Ramos (cell line): ENCODE measurements at regions not wholly inside any gene's neighbourhood (a gene's known extent, or its start where the extent isn't known, plus 50 kb on each side); places are given as distances from the start of the nearest gene placed in this dataset.

ENCODE experiments used
- in situ Hi-C: fragments of 300-500 bp; cut with MboI; formaldehyde crosslinking; loops from one replicate; pipeline ENCODE4 v1.14.3; 2022; ENCODE audit warnings: low sequenced_read_pairs; ENCODE audit not compliant: unreplicated experiment

GRCh38 chrX:115960440-115961084 is 210.0 kb upstream of the AGTR2 start:
- in situ Hi-C loops, result no loop called here

DNA sequence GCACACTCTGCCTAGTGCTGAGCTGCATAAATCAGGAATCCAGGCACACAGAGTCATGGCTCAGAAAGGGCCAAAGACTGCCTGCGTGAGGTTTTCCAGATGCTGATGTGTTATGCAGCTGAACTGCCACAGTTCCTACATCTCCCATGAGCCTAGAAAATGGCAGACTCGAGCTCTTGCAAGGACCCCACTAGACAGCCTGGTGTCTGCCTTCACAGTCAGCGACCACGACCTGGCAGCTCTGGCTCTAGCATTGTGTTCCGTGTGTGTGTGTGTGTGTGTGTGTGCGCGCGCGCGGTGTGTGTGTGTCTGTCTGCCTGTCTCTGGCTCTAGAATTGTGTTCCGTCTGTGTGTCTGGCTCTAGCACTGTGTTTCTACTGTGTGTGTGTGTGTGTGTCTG is 203.6 kb upstream of the AGTR2 start:
- in situ Hi-C loops, result no loop called here

DNA sequence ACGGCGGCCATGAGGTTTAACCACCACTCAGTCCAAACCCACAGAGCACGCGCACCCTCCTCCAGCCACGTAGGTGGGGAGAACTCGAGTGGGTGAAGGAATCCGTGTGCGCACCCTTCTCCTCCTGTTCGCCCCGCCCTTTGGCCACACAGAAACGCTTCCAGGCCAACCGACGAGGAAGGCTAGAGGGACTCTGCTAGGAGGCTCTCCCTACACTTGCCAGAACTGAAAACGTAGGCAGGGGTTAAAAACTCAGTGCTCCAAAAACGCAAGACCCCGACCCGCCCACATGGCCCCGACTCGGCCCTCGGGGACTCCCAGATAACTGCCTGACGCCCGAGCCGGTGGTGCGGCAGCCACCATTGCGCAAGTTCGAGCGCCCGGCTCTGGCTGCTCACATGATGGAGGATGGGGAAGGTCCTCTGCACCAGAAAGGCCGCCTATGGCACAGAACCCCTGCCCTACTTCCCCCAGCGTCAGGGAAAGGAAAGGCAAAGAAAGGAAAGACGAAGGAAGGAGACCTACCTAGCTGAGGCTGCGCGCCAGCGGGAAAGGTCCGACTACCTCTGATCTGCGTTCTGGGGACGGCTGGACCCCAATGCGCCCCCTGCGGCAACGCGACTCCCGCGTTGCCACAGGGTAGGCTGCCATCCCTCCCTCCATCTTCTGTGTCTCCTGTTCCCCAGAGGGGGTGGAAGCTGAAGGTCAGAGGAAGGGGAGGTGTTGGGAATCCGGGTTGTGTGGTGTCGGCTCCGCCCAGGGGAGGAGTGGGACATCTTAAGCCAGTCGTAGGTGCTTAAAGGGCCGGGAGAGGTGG is 201.9 kb upstream of the AGTR2 start:
- in situ Hi-C loops, result no loop called here

- in situ Hi-C loops, result no loop called here
These were observed 199.8 kb upstream of the AGTR2 start for GRCh38 chrX:115970718-115971117.

GRCh38 chrX:115972717-115973116 is 197.8 kb upstream of the AGTR2 start:
- in situ Hi-C loops, result no loop called here

- in situ Hi-C loops, result loop anchor here (25.0 kb wide), 1 partner anchor 209 kb away; no protein-coding TSS in a partner anchor
These were observed 192.5 kb upstream of the AGTR2 start for GRCh38 chrX:115978068-115978467.

DNA sequence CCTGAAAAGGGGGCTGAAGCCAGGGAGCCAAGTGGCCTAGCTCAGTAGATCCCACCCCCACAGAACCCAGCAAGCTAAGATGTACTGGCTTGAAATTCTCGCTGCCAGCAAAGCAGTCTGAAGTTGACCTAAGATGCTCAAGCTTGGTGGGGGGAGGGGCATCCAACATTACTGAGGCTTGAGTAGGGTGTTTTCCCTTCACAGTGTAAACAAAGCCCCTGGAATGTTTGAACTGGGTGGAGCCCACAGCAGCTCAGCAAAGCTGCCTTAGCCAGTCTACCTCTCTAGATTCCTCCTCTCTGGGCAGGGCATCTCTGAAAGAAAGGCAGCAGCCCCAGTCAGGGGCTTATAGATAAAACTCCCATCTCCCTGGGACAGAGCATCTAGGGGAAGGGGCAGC is 187.4 kb upstream of the AGTR2 start:
- in situ Hi-C loops, result loop anchor here (25.0 kb wide), 1 partner anchor 204 kb away; no protein-coding TSS in a partner anchor

DNA sequence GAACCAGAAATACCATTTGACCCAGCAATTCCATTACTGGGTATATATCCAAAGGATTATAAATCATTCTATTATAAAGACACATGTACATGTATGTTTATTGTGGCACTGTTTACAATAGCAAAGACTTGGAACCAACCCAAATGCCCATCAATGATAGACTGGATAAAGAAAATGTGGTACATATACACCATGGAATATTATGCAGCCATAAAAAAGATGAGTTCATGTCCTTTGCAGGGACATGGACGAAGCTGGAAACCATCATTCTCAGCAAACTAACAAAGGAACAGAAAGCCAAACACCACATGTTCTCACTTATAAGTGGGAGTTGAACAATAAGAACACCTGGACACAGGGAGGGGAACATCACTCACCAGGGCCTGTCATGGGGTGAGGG is 183.1 kb upstream of the AGTR2 start:
- in situ Hi-C loops, result loop anchor here (25.0 kb wide), 1 partner anchor 200 kb away; no protein-coding TSS in a partner anchor

DNA sequence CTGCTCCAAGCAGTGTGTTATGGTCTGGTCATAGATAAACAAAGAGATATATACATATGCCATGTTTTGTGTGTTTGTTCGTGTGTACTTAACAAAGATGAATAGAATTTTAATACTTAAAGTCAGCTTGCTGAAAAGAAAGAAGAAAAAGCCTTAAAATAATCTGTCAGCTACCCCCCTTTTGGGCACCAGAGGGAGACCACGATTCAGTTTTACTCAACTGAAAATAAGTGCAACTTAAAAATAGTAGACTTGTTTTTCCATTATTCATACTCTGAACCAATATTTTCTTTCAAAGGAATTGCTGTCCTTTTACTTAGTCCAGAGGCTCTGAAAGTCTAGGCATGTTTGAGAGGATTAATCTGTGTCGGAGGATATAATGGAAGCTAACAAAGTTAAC is 181.7 kb upstream of the AGTR2 start:
- in situ Hi-C loops, result loop anchor here (25.0 kb wide), 1 partner anchor 198 kb away; no protein-coding TSS in a partner anchor

- in situ Hi-C loops, result loop anchor here (25.0 kb wide), 1 partner anchor 198 kb away; no protein-coding TSS in a partner anchor
These were observed 180.9 kb upstream of the AGTR2 start for GRCh38 chrX:115989686-115990085.

- in situ Hi-C loops, result no loop called here
These were observed 161.2 kb upstream of the AGTR2 start for GRCh38 chrX:116009346-116009745.

DNA sequence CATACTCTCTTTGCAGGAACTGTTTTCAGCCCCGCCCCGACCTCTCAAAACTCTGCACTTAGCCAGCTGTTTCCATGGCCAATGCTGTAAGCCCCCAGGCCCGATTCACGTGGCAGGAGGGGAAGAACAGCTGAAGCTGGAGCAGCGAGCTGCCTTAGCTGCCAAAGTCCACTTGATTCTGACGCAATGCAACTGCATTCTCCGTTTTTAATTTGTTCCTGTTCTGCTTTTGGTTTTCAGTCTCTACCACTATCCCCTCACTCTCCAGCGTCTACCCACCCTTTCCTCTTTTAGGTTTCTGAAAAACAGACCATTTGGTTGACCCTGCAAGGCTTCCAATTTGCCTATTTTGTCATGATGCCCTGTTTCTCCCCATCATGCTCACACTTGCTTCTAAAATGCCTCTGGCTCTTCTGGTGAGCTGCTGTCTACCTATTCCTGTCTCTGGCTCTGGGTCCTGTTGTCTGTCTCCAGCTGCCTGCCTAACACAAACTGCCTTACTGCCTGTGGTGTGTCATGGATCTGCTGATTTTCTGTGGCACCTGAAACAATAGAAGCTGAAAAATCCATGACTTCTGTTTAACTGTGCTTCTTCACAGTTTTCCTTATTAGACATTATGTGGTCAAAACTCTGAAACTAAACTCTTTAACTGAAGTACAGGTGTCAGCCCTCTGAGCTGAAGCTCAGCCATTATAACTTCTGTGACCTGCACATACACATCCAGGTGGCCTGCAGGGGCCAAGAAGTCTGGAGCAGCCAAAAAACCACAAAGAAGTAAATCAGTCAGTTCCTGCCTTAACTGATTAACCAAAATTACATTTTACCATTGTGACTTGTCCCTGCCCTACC is 160.5 kb upstream of the AGTR2 start:
- in situ Hi-C loops, result no loop called here

DNA sequence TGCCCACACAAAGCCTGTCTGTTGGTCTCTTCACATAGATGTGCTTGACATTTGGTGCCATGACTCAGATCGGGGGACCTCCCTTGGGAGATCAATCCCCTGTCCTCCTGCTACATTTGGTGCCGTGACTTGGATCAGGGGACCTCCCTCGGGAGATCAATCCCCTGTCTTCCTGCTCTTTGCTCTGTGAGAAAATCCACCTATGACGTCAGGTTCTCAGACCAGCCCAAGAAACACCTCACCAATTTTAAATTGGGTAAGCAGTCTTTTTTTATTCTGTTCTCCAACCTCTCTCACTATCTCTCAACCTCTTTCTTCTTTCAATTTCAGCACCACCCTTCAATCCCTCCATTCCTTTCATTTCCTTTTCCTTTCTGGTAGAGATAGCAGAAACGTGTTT is 159.6 kb upstream of the AGTR2 start:
- in situ Hi-C loops, result no loop called here

GRCh38 chrX:116031331-116031730 is 139.2 kb upstream of the AGTR2 start:
- in situ Hi-C loops, result no loop called here
